HFF-Myc (cell line): ENCODE measurements at regions not wholly inside any gene's neighbourhood (a gene's known extent, or its start where the extent isn't known, plus 50 kb on each side); places are given as distances from the start of the nearest gene placed in this dataset.

Source experiments
- DNase-seq: peaks from one replicate; pipeline ENCODE4 v3.0.0-alpha.2; 2011; ENCODE audit warnings: low read depth; ENCODE audit errors: extremely low read depth
- H3K4me3 ChIP-seq: replicated peaks from 2 replicates; pipeline ENCODE4 v1.5.1; 2011; ENCODE audit warnings: low read depth, mild to moderate bottlenecking, control low read depth, low read length
- TF ChIP-seq, protein P1 (sequence below): IDR thresholded peaks from 2 replicates; pipeline ENCODE4 v1.5.1; 2012; ENCODE audit warnings: mild to moderate bottlenecking, low read depth, low read length, control low read depth; ENCODE audit errors: missing control alignments

DNA sequence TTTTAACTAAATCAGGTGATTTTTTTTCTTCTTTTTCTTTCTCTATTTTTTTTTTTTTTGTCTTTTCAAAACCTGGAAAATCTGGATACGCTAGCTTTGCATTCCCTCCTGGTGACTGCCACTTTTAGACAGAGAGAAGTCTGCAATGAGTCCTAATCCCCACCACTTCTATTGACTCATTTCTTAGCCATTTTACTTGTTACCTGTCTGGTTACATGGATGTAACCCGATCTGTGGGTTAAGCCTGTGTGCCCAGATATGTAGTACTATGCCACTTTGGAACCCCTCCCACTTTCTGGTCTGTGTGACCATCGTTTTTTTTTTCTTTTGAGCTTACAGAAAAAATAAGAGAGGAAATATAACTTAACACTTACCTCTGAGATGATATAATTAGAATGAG lies 817.8 kb upstream of the PCDH9 start:
- TF ChIP-seq, protein P1, sequence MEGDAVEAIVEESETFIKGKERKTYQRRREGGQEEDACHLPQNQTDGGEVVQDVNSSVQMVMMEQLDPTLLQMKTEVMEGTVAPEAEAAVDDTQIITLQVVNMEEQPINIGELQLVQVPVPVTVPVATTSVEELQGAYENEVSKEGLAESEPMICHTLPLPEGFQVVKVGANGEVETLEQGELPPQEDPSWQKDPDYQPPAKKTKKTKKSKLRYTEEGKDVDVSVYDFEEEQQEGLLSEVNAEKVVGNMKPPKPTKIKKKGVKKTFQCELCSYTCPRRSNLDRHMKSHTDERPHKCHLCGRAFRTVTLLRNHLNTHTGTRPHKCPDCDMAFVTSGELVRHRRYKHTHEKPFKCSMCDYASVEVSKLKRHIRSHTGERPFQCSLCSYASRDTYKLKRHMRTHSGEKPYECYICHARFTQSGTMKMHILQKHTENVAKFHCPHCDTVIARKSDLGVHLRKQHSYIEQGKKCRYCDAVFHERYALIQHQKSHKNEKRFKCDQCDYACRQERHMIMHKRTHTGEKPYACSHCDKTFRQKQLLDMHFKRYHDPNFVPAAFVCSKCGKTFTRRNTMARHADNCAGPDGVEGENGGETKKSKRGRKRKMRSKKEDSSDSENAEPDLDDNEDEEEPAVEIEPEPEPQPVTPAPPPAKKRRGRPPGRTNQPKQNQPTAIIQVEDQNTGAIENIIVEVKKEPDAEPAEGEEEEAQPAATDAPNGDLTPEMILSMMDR: no peak
- DNase-seq: no peak

DNA sequence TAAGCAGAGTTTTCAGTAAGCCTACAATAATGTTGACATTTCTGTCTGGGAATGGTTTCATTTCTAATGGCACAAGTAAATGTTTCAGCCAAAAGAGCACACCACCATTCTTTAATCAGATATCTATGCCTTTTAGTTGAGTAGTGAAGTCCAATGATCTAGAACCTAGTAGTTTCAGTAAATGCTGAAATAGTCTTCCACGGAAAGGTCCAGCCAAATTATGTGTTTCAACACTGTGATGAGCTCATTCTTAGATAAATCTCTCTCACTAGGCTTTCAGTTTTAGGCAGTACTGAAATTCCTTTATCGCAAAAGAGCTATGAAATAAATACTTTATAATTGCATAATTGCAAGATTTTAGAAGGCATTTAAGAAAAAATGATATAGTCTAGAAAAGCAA lies 816.8 kb upstream of the PCDH9 start:
- DNase-seq: no peak
- TF ChIP-seq, protein P1: no peak
- H3K4me3 ChIP-seq: no peak overlapping the region

More for the DNA sequence above, 817.8 kb upstream of the PCDH9 start:
- H3K4me3 ChIP-seq: no peak overlapping the region

DNA sequence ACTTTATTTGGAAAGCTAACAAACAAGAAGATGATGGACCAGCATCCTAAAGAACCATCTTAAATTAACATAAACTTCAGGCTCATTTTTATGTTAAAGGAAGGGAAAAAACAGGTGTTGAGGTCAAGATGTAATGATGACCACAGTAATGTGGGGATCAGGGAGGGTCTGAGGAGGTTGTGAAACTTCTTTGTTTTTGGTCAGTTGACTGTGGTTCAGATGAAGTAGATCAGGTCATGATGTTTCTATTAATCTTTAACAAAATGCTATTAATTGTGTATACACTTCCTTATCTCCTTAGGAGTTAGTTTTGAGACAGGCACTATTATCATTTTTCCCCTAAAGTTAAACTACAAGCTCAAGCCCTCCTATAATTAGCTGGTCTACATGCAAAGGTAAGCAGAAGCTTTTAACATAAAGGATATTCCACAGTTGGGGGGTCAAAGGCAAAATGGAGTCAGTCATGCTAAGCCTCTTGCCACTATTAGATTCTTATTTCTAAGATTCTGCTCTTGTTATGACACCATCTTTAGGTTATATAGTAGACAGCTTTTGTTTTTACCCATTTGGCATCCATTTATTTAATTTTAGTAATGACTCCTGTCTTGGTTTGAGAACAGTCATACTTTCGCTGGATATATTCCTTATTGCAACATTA lies 800.1 kb upstream of the PCDH9 start:
- no peak overlapping the region for H3K4me3 ChIP-seq
- no peak for DNase-seq
- TF ChIP-seq, protein P1: no peak

DNA sequence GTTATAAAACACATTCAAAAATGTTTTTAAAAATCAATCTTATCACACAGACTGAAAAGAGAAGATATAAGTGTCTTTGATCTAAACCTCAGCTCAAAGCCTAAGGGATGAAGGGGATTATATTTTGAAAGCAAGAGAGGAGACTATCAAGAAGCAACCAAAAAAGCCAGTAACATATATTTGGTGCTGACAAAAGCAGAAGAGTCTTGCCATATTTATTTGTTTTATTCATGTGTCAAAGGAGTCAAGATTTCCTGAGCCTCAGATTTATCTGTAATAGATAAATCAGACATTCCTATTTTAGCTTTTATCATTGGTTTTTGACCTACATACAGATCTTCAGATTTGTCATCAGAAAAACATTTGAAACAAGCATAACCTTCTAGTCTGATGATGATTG lies 798.6 kb upstream of the PCDH9 start:
- H3K4me3 ChIP-seq: no peak overlapping the region
- TF ChIP-seq, protein P1: no peak
- DNase-seq: no peak

DNA sequence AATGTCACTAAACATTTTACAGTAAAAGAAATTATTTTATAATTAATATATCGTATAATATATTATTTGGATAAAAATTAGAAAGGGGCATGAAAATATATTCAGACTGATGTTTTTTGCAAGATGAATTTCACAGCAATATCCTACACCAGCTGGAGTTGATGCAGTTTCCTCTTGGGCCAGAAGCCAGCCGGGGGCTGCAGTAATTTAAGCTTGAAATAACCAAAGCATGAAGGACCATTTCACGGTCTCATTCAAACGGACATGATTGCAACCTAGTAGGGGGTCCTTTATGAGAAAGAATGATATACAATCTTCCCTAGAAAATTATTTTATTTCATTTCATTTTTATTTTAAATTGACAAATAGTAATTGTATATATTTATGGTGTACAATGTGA lies 797.2 kb upstream of the PCDH9 start:
- TF ChIP-seq, protein P1: no peak
- DNase-seq: no peak
- no peak overlapping the region for H3K4me3 ChIP-seq

DNA sequence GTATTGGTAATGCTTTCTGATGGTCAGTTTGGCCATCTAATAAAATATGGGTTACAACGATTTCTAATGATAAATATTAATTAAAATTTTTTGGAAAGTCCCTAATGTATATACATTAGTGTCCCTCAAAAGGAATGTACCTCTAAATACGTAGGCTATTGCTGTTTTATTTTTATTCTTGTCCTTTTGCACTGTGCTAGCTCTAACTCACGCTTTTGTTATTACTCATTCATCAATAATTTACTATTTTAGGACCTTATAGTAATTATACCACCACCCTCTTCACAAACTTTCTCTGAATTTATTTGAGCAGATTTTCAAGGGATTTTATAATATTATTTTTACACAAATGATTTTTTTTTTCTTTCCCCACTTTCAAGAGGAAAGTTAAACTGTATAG lies 795.9 kb upstream of the PCDH9 start:
- no peak for DNase-seq
- H3K4me3 ChIP-seq: no peak overlapping the region
- TF ChIP-seq, protein P1: no peak

DNA sequence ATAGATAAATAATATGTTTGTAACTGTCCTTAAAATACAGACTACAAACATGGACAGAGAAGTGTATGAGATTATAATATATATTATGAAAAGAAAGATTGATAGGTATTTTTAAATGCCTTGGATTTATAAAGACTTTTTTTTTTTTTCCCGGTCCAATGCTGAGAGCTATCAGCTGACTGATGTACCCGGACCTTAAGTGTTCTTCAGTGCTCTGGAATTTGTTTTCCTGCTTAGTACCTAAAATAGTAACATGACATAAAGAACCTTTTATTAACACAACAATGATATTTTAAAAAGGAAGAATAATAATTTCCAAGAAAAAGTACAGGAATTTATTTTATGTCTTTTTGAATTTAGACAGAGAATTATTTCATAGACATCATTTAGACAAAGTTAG lies 795.5 kb upstream of the PCDH9 start:
- H3K4me3 ChIP-seq: no peak overlapping the region
- TF ChIP-seq, protein P1: no peak
- no peak for DNase-seq
